ENCODE measurements at regions not wholly inside any gene's neighbourhood (a gene's known extent, or its start where the extent isn't known, plus 50 kb on each side); places are given as distances from the start of the nearest gene placed in this dataset.

GRCh38 chr22:19629720-19630419 lies 84.4 kb upstream of the SEPTIN5 start (continued):
- TF ChIP-seq, protein P1, sequence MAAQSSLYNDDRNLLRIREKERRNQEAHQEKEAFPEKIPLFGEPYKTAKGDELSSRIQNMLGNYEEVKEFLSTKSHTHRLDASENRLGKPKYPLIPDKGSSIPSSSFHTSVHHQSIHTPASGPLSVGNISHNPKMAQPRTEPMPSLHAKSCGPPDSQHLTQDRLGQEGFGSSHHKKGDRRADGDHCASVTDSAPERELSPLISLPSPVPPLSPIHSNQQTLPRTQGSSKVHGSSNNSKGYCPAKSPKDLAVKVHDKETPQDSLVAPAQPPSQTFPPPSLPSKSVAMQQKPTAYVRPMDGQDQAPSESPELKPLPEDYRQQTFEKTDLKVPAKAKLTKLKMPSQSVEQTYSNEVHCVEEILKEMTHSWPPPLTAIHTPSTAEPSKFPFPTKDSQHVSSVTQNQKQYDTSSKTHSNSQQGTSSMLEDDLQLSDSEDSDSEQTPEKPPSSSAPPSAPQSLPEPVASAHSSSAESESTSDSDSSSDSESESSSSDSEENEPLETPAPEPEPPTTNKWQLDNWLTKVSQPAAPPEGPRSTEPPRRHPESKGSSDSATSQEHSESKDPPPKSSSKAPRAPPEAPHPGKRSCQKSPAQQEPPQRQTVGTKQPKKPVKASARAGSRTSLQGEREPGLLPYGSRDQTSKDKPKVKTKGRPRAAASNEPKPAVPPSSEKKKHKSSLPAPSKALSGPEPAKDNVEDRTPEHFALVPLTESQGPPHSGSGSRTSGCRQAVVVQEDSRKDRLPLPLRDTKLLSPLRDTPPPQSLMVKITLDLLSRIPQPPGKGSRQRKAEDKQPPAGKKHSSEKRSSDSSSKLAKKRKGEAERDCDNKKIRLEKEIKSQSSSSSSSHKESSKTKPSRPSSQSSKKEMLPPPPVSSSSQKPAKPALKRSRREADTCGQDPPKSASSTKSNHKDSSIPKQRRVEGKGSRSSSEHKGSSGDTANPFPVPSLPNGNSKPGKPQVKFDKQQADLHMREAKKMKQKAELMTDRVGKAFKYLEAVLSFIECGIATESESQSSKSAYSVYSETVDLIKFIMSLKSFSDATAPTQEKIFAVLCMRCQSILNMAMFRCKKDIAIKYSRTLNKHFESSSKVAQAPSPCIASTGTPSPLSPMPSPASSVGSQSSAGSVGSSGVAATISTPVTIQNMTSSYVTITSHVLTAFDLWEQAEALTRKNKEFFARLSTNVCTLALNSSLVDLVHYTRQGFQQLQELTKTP (IDR thresholded peaks at IDR 0.05; ENCODE audit: low read depth in 1 of 2, partially characterized antibody in 2 of 2), result peak; percentile 19 to 68
- TF ChIP-seq MECOM (CRISPR knock-in tag; IDR thresholded peaks at IDR 0.05) (no peak; the same call in 1 of the 2 replicates), TSC22D4 (tag; IDR thresholded peaks at IDR 0.05) (no peak), CHD4 (IDR thresholded peaks at IDR 0.05; ENCODE audit: insufficient read depth, insufficient replicate concordance, low read depth, low read length, poor library complexity, severe bottlenecking) (no peak), ZNF583 (CRISPR knock-in tag; IDR thresholded peaks at IDR 0.05) (peak; percentile 19; the same call in 1 of the 2 replicates), PHB2 (IDR thresholded peaks at IDR 0.05; ENCODE audit: low read depth) (no peak; the same call in 1 of the 2 replicates), XRCC4 (IDR thresholded peaks at IDR 0.05; ENCODE audit: extremely low read depth, insufficient read depth, insufficient read length) (no peak), MED1 (CRISPR knock-in tag; IDR thresholded peaks at IDR 0.05; ENCODE audit: borderline replicate concordance) (no peak), ESRRB (CRISPR knock-in tag; IDR thresholded peaks at IDR 0.05; ENCODE audit: borderline replicate concordance) (no peak), HINFP (tag; conservative IDR thresholded peaks at IDR 0.05; ENCODE audit: low read depth) (peak; percentile 2; the same call in 1 of the 2 replicates), SNRNP70 (optimal IDR thresholded peaks at IDR 0.05; ENCODE audit: low read depth, low read length) (no peak), BHLHE40 (IDR thresholded peaks at IDR 0.05; ENCODE audit: low read length) (peak; percentile 49), FOSL1 (tag; conservative IDR thresholded peaks at IDR 0.05) (no peak; the same call in 1 of the 2 replicates), SPI1 (IDR thresholded peaks at IDR 0.05; ENCODE audit: borderline replicate concordance, low read depth, low read length) (no peak)
- TF ChIP-seq, protein P2, sequence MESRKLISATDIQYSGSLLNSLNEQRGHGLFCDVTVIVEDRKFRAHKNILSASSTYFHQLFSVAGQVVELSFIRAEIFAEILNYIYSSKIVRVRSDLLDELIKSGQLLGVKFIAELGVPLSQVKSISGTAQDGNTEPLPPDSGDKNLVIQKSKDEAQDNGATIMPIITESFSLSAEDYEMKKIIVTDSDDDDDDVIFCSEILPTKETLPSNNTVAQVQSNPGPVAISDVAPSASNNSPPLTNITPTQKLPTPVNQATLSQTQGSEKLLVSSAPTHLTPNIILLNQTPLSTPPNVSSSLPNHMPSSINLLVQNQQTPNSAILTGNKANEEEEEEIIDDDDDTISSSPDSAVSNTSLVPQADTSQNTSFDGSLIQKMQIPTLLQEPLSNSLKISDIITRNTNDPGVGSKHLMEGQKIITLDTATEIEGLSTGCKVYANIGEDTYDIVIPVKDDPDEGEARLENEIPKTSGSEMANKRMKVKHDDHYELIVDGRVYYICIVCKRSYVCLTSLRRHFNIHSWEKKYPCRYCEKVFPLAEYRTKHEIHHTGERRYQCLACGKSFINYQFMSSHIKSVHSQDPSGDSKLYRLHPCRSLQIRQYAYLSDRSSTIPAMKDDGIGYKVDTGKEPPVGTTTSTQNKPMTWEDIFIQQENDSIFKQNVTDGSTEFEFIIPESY (CRISPR knock-in tag; IDR thresholded peaks at IDR 0.05), result no peak
